Neutrophil (primary cell): ENCODE measurements at regions not wholly inside any gene's neighbourhood (a gene's known extent, or its start where the extent isn't known, plus 50 kb on each side); places are given as distances from the start of the nearest gene placed in this dataset.

Experiments
- H3K27ac ChIP-seq: fragments of 200-600 bp; sonication (generic); 2 replicates; pipeline ENCODE4 v1.5.1; 2016; ENCODE audit warnings: mild to moderate bottlenecking, moderate library complexity
- H3K27me3 ChIP-seq: fragments of 200-600 bp; sonication (generic); 2 replicates; pipeline ENCODE4 v1.6.0; 2016; ENCODE audit warnings: mild to moderate bottlenecking
- H3K36me3 ChIP-seq: fragments of 200-600 bp; sonication (generic); 2 replicates; pipeline ENCODE4 v1.5.1; 2017
- H3K4me1 ChIP-seq, 2 experiments: fragments of 200-600 bp in 1 of 2; sonication (generic) in 1 of 2; 1 replicate in 1 of 2; 2 replicates in 1 of 2; pipeline versions ENCODE4 v1.5.1 to v1.6.1; 2013 to 2016; ENCODE audit warnings: low read depth in 1 of 2, low read length in 1 of 2, mild to moderate bottlenecking in 1 of 2, moderate library complexity in 1 of 2; ENCODE audit not compliant: control insufficient read depth in 1 of 2, insufficient read depth in 1 of 2
- H3K4me3 ChIP-seq, 2 experiments: fragments of 200-600 bp in 1 of 2; sonication (generic) in 1 of 2; 1 replicate in 1 of 2; 2 replicates in 1 of 2; pipeline ENCODE4 v1.5.1; 2013 to 2016; ENCODE audit warnings: low read depth in 1 of 2, low read length in 1 of 2, mild to moderate bottlenecking in 1 of 2, moderate library complexity in 1 of 2
- H3K9me3 ChIP-seq: fragments of 200-600 bp; sonication (generic); 2 replicates; pipeline ENCODE4 v1.5.1; 2016
- CTCF ChIP-seq: fragments of 200-600 bp; sonication (generic); IDR thresholded peaks from 2 replicates; pipeline ENCODE4 v1.5.1; 2016; ENCODE audit warnings: antibody characterized with exemption

GRCh38 chr16:48049847-48050246, 105.9 kb downstream of the ABCC12 start:
- H3K9me3 ChIP-seq: no peaks in the 10 kb centered on the region
- H3K27ac ChIP-seq: no peak overlapping the region
- H3K27me3 ChIP-seq: peaks cover 41% of the 10 kb centered on the region
- H3K4me1 ChIP-seq: no peaks in the 10 kb centered on the region
- TF ChIP-seq CTCF: no peak
- H3K36me3 ChIP-seq: no peaks in the 10 kb centered on the region
- no peak overlapping the region for H3K4me3 ChIP-seq

GRCh38 chr16:48047720-48048119, 108.1 kb downstream of the ABCC12 start:
- no peaks in the 10 kb centered on the region for H3K36me3 ChIP-seq
- H3K9me3 ChIP-seq: no peaks in the 10 kb centered on the region
- no peak overlapping the region for H3K4me3 ChIP-seq
- peaks cover 20% of the 10 kb centered on the region for H3K27me3 ChIP-seq
- no peak for TF ChIP-seq CTCF
- no peaks in the 10 kb centered on the region for H3K4me1 ChIP-seq
- no peak overlapping the region for H3K27ac ChIP-seq

DNA sequence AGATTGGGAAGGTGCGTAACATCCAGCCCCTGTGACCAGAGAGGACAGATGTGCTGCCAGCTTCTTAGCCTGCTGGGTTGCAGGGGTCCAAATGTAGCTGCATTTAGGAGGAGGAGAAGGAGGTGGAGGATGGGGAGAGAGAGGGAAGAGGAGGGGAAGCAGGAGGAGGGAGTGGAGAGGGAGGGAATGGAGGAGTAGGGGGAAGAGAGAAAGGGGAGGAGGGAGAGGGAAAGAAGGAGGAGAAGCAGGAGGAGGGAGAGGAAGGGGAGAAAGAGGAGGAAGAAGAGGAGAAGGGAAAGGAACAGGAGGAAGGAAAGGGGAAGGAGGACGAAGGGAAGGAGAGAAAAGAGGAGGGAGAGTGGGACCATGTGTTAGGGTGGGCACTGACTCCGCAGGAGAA, 108.6 kb downstream of the ABCC12 start:
- H3K27me3 ChIP-seq: peaks cover 15% of the 10 kb centered on the region
- no peak for TF ChIP-seq CTCF
- no peaks in the 10 kb centered on the region for H3K4me1 ChIP-seq
- H3K27ac ChIP-seq: no peak overlapping the region
- H3K4me3 ChIP-seq: no peak overlapping the region
- H3K9me3 ChIP-seq: no peaks in the 10 kb centered on the region
- no peaks in the 10 kb centered on the region for H3K36me3 ChIP-seq

- Histone ChIP-seq H3K4me1 (no peaks in the 10 kb centered on the region), H3K4me3 (no peak overlapping the region), H3K27me3 (peaks cover 8% of the 10 kb centered on the region), H3K27ac (no peak overlapping the region), H3K9me3 (no peaks in the 10 kb centered on the region), H3K36me3 (no peaks in the 10 kb centered on the region)
- no peak for TF ChIP-seq CTCF
These were observed 111.7 kb downstream of the ABCC12 start for GRCh38 chr16:48044117-48044516.

DNA sequence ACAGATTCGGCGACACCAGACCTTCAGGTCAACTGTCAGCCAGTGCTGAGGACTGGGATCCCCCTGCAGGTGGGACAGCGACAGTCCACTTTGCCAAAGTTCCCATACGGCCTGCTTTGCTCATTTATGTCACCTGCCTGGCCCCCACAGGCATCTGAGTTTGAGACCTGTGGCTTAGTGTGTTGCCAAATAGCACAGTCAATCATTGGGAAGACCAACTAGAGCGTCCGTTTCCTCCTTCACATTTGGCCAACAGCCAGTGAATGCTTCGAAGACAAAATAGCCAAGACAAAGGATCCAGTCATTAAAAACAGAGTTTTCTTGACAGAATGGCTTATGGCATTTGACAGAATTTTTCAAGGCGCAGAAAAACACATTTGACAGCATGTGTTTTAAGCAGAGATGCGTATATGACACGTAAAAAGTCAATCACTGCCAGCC, 113.8 kb downstream of the ABCC12 start:
- no peaks in the 10 kb centered on the region for H3K9me3 ChIP-seq
- peaks cover 2% of the 10 kb centered on the region for H3K27me3 ChIP-seq
- H3K27ac ChIP-seq: no peak overlapping the region
- H3K4me1 ChIP-seq: no peaks in the 10 kb centered on the region
- TF ChIP-seq CTCF: no peak
- no peak overlapping the region for H3K4me3 ChIP-seq
- H3K36me3 ChIP-seq: no peaks in the 10 kb centered on the region

DNA sequence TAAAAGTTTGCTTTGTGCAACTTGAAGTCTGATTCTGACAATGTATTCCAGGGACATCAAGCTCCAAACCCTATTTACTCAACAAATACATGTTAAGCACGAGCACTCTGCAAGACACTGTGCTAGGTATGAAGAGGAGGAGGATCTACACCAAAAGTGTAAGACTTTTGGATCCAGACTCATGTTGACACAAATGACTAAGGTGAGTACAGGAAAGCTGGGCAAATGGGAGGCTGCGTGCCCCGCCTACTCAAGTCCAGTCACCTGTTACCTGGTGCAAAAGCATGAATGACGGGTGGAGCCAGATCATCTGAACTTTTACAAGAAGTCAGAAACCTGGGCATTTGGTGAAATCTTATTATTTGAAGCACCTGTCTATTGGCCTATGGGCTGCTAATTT, 120.7 kb downstream of the ABCC12 start:
- TF ChIP-seq CTCF: no peak
- no peaks in the 10 kb centered on the region for H3K4me1 ChIP-seq
- no peaks in the 10 kb centered on the region for H3K36me3 ChIP-seq
- no peak overlapping the region for H3K27ac ChIP-seq
- no peaks in the 10 kb centered on the region for H3K9me3 ChIP-seq
- H3K4me3 ChIP-seq: no peak overlapping the region
- H3K27me3 ChIP-seq: no peaks in the 10 kb centered on the region
